Erythroblast (primary cell): ENCODE measurements at regions not wholly inside any gene's neighbourhood (a gene's known extent, or its start where the extent isn't known, plus 50 kb on each side); places are given as distances from the start of the nearest gene placed in this dataset.

Source experiments
- GATA1 ChIP-seq: IDR thresholded peaks from 2 replicates; pipeline ENCODE4 v1.6.1; 2011; ENCODE audit warnings: low read depth, mild to moderate bottlenecking, control low read depth, low read length, moderate library complexity
- POLR2A ChIP-seq: IDR thresholded peaks from 2 replicates; pipeline ENCODE4 v1.6.1; 2011; ENCODE audit warnings: mild to moderate bottlenecking, low read length

- TF ChIP-seq POLR2A = no peak
- no peak for TF ChIP-seq GATA1
Measured at GRCh38 chr4:151992332-151993154, 231.7 kb upstream of the GATB start.
